Stimulated activated CD4-positive, alpha-beta T cell treated with anti-CD3 and anti-CD28 coated beads, Interleukin-15, amount 100 ng/mL, for 1 hour (primary cell): ENCODE measurements at regions not wholly inside any gene's neighbourhood (a gene's known extent, or its start where the extent isn't known, plus 50 kb on each side); places are given as distances from the start of the nearest gene placed in this dataset.
A peak's percentile ranks its signal among the peaks of the same experiment; 100 is the strongest.

Experiments used
- DNase-seq, 2 donors: peaks; one replicate each; pipeline ENCODE4 v3.0.0-alpha.2; 2020; ENCODE audit warnings: low read depth in 1 of 2, low spot score in 1 of 2

- no peak for DNase-seq
Observed at GRCh38 chr22:25350551-25350971, 131.1 kb downstream of the CRYBB2 start.

- no peak for DNase-seq
Observed at GRCh38 chr22:25351631-25352293, 132.3 kb downstream of the CRYBB2 start.

- DNase-seq: no peak
Observed at GRCh38 chr22:25352294-25352680, 132.8 kb downstream of the CRYBB2 start.

GRCh38 chr22:25353516-25354445 lies 134.3 kb downstream of the CRYBB2 start:
- no peak for DNase-seq

- no peak for DNase-seq
Observed at GRCh38 chr22:25354456-25354855, 135.0 kb downstream of the CRYBB2 start.

GRCh38 chr22:25357132-25357455 lies 137.7 kb downstream of the CRYBB2 start:
- no peak for DNase-seq

GRCh38 chr22:25357606-25358420 lies 138.4 kb downstream of the CRYBB2 start:
- no peak for DNase-seq

GRCh38 chr22:25358421-25359170 lies 139.2 kb downstream of the CRYBB2 start:
- DNase-seq: no peak

GRCh38 chr22:25359601-25360261 lies 140.3 kb downstream of the CRYBB2 start:
- DNase-seq: no peak

GRCh38 chr22:25360411-25360810 lies 141.0 kb downstream of the CRYBB2 start:
- no peak for DNase-seq

GRCh38 chr22:25360891-25361645 lies 141.6 kb downstream of the CRYBB2 start:
- no peak for DNase-seq

- no peak for DNase-seq
Observed at GRCh38 chr22:25361899-25362214, 142.4 kb downstream of the CRYBB2 start.

GRCh38 chr22:25362215-25362882 lies 142.9 kb downstream of the CRYBB2 start:
- DNase-seq: peak; percentile 28 to 59

GRCh38 chr22:25362883-25363240 lies 143.4 kb downstream of the CRYBB2 start:
- no peak for DNase-seq

- no peak for DNase-seq
Observed at GRCh38 chr22:25363474-25363873, 144.0 kb downstream of the CRYBB2 start.

GRCh38 chr22:25364281-25364680 lies 144.8 kb downstream of the CRYBB2 start:
- DNase-seq: no peak

- DNase-seq: no peak
Observed at GRCh38 chr22:25364736-25365241, 145.3 kb downstream of the CRYBB2 start.

- no peak for DNase-seq
Observed at GRCh38 chr22:25365491-25366261, 146.2 kb downstream of the CRYBB2 start.
